HG03280 (cell line): ENCODE measurements at regions not wholly inside any gene's neighbourhood (a gene's known extent, or its start where the extent isn't known, plus 50 kb on each side); places are given as distances from the start of the nearest gene placed in this dataset.
"Not testable (repeated sequence)": the region's sequence is repeated elsewhere in the genome, so short reads cannot be mapped to it uniquely, and the experiment has no call there.

Experiments
- ATAC-seq: cut with Tn5 transposase; IDR thresholded peaks from one replicate; pipeline ENCODE4 v1.9.1; 2021; ENCODE audit warnings: mild to moderate bottlenecking, moderate library complexity; ENCODE audit not compliant: unreplicated experiment

DNA sequence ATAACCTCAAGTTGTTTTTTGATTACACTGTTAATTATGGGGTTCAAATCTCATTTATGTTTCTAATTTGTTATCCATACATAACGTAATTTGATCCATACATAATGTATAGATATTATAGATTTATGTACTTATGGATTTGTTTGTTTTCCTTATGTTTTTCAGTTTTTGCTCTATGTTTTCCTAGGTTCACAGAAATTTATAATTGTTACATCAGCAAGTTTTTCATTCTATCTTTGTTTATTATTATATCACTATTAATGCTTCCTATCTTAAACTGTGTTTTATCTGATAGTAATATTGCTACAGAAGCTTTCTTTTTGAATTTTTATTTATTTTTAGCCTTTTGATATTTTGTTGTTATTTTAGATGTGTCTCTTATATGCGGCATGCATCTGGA, 194.3 kb upstream of the SOX21 start:
- no peak for ATAC-seq

DNA sequence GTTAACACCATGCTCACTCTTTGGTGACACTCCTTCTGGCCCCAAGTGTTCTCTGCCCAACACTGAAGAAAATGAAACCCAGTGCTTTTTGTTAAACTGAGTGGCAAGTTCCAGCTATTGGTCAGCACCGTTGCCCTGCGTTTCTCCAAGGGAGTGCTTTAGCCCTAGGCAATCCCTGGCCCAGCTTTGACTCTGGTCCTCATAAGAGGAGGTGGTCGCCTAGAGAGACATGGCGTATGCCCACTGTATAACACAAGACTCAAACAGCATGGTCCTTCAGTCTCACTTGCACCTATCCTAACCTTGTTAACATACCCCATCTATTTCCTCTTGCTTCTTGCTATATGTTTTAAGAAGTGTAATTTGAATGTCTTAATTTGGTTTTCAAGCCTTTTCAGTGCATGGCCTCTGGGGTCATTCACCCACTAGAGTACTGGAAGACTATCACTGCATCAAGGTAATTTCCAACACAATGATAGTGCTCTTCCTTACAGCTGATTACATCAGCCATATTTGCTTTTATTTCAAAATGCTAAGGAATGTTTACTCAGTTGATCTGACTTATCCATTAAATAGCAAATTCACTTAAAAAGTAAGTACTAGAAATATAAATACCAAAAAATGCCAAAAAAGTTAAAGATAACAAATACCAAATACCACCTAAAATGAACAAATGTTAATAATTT, 190.5 kb upstream of the SOX21 start:
- no peak for ATAC-seq

DNA sequence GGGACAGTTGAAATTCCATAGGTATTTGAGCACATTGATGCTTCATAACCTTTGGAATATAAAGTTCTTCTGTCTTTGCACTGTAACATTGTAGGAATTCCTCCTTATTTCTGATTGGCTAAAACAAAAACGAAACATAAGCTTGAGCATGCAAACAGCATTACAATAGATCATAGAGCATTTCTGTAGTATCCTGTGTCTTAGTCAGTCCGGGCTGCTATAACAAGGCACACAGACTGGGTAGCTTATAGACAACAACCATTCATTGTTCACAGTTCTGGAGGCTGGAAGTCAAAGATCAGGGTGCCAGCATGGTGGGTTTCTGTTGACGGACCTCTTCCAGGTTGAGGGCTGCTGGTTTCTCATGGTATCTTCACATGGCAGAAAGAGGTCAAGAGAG, 188.7 kb upstream of the SOX21 start:
- no peak for ATAC-seq

DNA sequence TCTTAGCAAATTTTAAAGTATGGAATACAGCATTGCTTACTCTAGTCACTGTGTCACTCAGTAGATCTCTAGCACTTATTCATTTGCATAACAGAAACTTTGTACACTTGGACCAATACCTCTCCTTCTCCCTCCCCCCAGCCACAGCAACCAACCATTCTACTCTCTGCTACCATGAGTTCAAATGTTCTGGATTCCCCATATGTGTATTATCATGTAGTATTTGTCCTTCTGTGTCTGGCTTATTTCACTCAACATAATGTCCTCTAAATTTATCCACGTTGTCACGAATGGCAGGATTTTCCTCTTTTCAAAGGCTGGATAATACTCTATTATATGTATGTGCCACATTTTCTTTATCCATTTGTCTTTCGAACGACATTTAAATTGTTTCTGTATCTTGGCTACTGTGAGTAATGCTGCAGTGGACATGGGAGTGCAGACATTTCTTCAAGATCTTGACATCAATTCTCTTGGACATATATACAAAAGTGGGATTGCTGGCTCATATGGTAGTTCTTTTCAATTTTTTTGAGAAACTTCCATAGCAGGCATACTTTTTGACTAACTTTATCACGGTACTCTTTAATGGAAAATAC, 184.5 kb upstream of the SOX21 start:
- ATAC-seq = no peak

DNA sequence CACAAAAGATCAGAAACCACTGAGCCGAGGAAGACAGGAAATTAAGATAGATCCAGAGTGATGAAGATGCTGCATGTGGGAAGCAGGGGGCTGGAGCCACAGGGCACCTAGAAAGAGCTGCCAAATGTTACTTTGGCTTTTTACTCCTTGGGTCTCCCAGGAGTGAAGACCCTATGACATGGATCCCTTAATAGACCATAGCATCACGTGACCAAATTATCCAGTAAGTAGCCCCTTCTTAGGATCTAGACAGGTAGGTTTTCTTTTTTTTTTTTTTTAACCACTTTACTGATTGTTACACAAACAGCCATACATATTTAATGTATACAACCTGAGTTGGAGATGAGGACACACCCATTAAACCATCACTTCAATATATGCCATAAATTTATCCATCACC, 183.9 kb upstream of the SOX21 start:
- no peak for ATAC-seq

DNA sequence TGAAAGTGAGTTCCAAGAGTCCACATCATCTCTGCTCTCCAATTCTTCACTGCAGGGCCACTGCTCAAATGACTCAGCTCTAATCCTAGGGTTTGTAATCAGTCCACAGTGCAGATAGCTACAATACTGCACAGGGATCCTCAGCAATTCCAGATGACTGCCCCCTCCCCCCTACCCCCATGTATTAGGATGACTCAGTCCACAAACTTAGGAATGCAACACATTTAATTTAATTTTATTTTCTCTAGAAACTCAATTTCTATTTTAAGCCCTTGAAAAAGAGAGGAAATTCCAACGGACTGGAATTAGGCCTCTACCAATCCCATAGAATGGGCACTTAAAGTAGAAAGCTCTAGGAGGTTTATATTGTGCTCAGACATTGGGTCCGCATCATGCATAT, 173.8 kb upstream of the SOX21 start:
- no peak for ATAC-seq

DNA sequence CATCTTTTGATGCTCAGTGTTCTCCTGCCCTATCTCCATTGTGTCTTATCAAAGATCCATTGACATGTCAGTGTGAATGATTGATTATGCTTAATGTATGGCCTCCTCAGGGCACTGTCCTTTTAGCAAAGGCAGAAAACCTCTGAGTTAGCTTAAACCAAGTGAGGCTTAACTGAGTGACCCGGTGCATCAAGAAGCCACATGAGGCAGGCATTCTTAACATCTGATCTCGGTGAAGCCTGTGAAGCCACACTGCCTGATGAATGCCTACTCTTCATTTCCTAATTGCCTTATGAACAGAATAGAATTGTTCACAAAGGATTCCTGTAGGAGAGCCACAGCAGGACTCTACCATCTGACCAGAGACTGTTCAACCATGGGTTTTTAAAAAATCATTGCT, 168.1 kb upstream of the SOX21 start:
- no peak for ATAC-seq

DNA sequence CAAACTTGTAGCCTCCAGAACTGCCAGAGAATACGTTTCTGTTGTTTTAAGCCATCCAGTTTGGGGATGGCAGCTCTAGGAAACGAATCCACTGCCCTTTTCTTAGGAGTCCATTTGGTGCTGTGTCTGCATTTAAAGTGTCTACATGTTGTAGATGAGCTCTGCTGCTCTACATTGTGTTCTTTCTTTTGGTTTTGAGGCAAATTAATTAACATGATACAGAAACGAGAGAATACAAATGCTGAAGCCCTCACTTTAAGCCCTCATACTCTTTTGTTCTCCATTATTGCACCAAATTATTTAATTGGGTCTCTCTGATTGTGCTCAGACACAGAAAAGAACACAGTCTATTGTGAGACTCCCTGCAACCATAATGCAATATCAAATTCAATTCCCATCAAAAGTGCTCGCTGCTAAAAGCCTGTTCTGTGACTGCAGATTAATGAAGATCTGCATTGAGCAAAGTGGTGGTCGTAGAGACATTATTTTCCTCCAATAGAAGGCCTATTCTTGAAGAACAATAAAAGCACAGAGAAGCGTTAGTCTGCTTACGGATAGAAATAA, 166.3 kb upstream of the SOX21 start:
- ATAC-seq = no peak

DNA sequence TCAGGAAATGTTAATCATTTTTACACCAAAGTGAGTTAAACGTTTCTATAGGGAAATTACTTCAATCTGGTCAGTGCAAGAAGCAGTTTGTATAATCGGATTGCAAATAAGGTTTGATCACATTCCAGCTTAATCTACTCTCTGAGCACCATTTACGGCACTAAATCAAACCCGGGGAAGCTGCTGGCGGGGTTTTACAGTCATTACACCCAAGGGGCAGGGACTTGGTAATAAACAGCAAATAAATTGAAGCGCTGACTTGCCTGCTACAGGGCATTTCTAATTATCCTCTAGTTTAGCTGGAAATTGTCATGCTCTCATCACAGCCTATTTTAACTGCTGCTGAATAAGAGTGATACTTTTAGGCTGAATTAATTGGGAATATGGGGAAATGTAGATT, 152.1 kb upstream of the SOX21 start:
- ATAC-seq = no peak

DNA sequence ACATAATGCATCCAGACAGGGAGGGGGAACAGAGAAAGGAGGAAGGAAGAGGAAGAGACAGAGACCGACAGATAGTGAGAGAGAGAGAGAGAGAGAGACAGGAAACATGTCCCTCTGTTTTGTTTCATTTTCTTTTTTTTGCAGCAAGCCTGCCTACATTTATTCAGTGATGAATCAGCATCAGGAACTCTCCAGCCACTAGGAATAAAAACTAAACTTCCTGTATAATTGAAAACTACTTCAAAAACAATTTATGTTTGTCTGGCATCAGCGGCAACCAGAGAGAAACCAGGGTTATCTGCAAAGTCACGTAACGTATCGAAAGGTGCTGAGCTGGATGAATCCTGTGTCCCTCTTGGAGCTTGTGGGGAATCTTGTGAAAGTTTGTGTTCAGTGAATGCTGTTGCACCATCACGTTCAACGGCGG, 148.6 kb upstream of the SOX21 start:
- peak; percentile 58 for ATAC-seq

DNA sequence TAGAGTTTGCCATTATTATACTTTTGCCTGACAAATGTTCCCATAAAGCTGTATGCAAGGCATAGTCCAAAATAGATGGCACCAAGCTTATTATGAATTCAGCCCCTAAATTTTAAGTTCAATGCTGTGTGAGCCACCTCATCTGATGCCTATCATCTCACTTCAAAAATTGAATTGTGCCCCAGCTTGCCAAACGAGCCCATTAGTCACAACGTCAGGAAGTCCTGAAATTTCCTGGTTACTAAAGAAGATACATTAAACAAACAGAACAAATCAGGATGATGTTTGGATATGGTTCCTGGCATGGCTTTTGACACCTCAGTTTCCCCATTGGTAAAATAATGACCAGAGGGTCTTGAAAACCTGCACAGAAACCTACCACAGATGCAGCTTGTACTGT, 147.5 kb upstream of the SOX21 start:
- no peak for ATAC-seq

DNA sequence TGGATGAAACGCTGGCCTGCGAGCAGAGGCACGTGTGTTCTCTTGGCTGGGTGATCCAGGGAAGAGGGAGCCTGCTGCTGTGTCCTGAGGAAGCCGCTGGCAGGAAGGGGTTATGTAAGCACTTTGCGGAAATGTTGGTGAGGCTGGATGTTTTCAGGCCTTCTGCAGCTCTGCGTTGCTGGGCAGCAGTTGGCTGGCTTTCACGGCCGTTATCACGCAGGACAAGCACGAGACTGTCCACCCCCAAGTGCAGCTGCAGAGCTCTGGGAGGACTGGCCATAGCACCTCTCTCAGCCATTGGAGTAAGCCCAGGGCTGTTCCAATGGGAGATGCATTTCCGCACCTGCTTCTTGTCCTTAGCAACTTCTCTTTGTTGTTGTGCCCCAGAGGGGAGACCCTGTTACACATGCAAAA, 146.9 kb upstream of the SOX21 start:
- no peak for ATAC-seq

DNA sequence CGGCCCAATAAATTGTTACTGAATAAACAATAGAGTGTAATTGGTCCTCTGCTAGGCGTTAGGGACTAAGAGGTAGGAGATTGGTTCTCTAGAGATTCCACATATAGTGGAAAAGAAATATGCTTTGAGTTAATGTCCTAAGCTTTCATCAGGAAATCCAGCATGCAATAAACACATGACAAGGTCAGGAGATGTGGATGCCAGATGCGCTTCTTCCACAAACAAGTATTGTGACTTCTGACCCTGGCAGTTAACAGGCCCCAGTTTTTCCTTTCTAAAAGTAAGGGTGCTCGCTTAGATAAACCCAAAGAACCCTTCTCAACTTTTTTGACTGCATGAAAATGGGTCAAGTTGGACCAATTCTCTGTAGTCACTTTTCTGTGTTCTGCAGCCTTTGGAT, 146.5 kb upstream of the SOX21 start:
- no peak for ATAC-seq

DNA sequence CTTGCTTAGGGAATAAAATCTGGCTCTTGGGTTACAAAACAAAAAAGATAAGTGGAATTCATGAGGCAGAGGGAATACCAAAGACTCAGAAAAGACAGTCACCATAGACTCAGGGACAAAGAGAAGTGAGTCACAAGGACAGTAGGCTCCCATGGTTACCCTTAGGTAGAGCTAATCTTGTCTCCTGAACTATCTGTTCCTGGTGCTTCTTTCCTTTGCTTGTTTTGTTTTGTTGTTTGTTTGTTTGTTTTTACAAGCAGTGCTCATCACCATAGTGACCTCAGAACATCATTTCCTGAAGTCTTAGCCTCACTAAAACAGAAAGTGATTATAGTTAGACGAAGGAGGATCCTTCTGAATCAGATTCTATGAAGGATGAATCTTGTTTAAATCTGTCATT, 142.3 kb upstream of the SOX21 start:
- peak; percentile 76 for ATAC-seq

DNA sequence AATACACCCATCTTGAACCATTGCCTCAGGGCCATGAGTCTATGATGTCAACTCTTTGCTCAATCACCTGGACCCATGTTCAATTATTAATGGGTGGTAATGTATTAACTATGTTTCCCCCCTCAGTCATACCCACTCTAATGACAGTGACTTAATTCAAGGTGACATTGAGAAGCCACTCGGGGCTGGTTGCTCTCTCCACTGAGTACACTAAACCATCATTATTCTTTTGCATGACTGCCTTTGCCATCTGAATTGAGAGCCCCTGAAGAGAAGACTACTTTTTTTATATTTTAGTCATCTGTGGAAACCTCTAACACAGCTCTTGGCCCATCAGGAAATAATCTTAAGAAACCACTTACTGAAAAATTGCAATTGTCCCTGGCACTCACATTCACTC, 139.2 kb upstream of the SOX21 start:
- no peak for ATAC-seq

DNA sequence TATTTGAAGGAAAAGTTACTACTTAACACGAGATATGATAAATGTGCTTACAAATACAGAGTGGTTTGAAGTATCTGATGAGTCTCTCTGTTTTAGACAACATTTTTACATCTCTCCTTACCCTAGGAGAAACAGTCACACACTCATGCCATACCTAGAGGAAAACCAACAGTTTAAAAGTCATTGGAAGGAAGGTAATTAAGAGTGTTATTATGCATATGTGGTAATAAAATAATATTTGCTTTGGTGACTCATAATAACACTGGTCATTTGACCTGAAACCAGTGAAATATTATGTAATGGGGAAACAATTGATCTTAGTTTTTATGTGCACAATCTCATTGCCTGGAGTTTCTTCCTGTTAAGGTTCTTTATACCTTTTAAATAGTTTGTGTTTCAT, 136.9 kb upstream of the SOX21 start:
- ATAC-seq = no peak

DNA sequence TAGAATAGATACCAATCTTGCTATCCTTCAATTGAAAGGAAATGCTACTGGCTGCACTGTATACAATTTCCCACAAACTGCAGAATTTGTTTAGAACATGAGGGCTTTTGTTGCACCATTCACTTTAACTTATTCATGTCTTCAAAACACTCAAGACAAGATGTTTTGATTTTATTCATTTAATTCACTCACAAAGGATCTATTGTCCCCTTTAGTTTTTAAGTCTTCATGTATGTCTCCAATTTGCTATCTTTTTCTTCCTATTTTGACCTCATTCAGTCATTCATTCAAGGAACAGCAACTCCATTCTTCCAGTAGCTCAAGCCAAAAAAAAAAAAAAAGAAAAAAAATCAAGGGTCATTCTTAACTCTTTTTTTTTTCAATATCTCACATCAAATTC, 130.6 kb upstream of the SOX21 start:
- no peak for ATAC-seq

DNA sequence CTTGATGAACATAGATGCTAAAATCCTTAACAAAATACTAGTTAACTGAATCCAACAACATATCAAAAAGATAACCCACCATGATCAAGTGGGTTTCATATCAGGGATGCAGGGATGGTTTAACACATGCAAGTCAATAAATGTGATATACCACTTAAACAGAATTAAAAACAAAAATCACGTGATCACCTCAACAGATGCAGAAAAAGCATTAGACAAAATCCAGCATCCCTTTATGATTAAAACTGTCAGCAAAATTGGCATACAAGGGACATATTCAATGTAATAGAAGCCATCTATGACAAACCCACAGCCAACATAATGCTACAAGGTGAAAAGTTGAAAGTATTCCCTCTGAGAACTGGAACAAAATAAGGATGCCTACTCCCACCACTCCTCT, 124.7 kb upstream of the SOX21 start:
- not testable (repeated sequence) for ATAC-seq

DNA sequence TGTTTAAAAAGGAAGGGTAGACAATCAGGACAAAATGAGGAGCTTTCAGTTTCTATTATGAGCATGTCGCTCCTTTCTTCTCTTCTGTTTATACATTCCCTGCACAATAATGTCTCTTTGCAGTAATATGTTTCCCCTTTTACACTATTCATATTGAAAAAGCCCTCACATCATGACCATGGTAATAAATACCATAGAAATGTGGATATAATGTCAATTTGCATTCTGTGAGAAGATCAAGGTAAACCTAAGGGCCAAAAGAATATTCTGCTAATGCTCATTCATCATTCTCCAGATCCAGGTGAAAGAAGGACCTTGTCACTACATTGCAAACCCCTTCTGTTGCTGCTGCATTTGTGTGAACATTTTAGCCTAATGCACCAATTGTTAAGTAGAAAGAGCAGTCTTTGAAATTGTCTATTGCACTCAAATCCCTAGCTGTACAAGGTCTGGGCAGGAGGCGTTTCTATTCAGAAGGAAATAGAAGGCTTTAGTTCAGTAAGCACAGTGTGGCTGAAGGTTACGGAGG, 117.6 kb upstream of the SOX21 start:
- no peak for ATAC-seq

DNA sequence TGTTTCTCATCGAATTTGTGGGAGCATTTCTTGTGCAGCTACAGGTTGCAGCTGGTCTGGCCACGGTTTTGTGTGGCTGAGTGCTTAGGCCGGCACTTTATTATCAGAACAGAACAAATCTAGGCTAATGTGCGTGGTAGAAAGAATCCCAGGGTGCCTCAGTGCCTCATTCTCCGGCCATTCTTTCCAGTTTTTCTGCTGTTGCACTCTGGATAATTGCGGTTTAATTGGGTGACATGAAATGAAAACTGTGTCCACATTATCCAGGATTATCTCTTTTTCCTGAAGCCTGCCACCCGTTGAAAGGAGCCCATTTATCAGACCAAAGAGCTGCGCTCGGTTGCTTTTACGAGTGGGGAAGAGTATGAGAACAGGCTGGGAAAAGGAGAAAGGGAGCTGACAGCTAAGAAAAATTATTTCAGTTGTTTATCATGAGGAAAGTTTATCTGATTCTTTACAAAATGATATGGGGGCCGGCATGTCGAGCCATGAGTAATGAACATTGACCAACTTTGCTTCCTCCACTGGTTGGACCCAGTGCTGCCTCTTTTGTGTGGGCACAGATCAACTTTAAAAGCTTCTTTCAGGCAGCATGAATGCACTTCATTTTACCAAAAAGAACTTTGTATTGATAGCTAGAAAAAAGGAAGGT, 117.0 kb upstream of the SOX21 start:
- ATAC-seq = no peak

DNA sequence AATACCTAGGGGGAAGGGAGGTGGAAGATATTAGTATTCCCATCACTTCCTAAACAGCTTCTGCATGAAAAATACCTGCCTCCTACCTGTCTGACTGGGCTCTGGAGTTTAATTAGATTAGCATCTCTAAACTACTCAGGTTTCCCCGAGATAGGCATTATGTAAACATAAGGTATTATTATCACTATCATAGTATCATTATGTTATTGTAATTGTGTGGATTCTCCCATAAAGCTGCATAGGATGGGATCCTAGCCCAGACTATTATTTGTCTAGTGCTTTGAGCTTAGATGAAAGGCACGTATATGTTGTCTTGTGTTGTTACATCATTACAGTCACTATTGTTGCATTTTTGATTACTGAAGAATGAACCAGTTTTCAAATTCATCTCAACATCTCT, 115.2 kb upstream of the SOX21 start:
- no peak for ATAC-seq

DNA sequence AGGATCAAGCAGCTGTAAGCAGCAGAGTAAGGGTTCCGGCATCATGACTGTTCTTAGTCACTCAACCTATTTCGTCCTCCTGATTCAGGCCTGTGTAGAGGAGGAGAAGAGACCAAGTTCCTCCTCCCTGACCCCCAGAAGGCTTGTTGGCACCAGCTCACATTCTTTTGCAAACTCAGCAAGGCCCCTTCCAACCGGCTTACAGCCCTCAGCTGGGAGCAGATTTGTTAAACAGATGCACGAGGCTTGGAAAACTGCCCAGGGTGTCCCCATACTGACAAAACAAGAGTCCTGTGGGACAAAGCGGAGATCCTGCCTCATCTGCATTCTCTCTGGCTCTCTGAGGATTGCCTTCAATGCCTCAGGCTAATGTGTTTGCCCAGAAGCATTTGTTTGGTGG, 113.2 kb upstream of the SOX21 start:
- ATAC-seq = no peak
